ENCODE measurements at regions not wholly inside any gene's neighbourhood (a gene's known extent, or its start where the extent isn't known, plus 50 kb on each side); places are given as distances from the start of the nearest gene placed in this dataset.

DNA sequence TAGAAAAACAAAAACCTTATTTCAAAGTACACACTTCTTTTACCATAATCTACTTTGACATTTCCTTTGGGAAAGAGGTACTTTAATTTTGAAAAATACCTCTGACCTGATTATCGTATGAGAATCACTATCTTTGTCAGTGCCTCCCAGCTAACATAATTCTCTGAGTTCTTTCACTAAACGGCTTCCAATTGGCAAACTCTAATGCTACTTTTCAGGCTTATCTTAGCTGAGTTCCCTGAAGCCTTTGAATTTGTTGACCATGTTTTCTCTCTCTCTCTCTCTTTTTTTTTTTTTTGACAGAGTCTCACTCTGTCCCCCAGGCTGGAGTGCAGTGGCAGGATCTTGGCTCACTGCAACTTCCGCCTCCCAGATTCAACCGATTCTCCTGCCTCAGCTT lies 312.8 kb downstream of the ZPLD1 start:
- no peak for DNase-seq (ENCODE audit: low read depth, low spot score)

DNA sequence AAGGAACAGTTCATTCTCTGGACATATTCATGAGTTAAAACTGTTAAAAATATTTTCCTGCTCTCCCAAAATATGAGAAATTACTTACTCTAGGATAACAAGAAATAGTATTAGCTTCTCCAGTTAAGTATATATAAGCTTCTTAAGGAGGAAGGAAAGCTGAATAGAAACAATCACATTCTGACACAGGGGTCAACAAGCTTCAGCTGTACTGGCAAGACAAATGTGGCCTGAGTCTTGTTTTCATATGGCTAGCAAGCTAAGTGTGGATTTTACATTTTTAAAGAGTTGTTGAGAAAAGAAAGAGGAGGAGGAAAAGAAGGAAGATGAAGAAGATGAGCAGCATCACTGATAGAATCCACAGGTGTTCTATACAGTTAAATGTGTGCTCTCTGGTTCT lies 313.8 kb downstream of the ZPLD1 start:
- no peak for DNase-seq (ENCODE audit: low read depth, low spot score)

DNA sequence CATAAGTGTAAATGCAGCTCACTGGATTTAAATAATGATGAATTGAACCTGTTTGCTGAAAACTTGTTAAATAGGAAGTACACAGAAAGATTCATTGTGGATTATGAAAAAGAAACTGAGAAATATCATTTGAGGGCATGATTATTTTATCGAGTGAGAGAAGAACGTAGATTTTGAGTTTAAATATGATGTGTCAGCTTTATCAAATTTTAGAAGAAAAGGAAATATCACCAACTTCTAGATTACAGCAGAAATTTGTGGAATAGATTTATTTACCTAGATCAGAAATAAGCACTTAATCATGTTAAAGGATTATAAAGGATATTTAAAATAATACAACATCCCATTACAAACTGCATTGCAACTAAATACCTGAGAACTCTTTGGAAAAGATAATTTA lies 315.5 kb downstream of the ZPLD1 start:
- DNase-seq (ENCODE audit: low read depth, low spot score): no peak

DNA sequence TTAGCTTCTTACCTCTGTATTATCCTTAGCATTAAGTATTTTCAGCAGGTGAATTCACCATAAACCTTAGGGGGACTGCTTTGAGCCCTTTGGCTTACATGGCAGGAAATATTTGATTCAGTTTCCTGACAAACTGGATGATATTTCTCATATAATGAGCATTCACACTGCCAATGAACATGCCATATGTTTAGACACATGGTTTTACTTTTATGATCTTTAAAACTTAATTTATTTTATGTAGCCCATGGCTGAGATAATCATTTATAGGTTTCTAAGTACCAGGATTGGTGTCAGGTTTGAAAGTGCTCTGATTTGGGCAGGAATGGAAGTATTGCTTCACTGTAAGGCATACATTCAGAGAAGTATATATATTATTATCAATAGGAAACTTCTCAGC lies 319.1 kb downstream of the ZPLD1 start:
- DNase-seq (ENCODE audit: low read depth, low spot score): no peak

DNA sequence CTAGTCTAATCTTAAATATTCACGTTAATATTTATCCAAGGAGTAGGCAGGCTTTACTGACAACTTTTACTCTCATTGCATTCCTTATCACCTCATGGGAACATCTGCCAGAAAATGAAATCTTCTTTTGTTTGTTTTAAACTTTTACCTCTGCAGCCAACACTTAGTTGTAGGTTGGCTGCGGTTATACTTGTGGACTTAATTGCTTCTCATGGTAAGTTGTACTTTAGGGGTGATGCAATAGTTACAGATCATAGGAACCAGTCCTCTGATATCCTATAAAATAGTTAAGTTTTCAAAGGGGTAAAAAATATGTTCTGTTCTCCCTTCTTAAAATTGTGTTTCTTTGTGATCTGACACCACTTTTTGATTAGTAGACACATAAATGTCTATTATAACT lies 321.9 kb downstream of the ZPLD1 start:
- DNase-seq (ENCODE audit: low read depth, low spot score): no peak

DNA sequence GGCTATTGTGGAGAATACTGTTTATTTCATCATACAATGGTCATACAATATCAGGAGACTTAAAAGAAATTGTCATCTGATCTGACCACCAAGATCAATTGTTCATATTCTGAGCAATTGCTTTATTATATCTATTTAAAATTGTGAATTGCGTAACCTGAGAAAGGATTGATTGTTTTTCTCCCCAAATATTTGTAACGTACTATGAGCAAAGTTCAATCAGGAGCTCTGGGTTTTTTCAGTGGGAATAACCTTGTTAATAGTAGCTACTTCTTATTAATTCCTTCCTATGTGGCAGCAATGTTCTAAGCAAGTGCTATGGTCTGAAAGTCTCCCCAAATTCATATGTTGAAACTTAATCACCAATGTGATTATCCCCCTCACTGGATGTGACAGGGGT lies 323.1 kb downstream of the ZPLD1 start:
- DNase-seq (ENCODE audit: low read depth, low spot score): no peak

DNA sequence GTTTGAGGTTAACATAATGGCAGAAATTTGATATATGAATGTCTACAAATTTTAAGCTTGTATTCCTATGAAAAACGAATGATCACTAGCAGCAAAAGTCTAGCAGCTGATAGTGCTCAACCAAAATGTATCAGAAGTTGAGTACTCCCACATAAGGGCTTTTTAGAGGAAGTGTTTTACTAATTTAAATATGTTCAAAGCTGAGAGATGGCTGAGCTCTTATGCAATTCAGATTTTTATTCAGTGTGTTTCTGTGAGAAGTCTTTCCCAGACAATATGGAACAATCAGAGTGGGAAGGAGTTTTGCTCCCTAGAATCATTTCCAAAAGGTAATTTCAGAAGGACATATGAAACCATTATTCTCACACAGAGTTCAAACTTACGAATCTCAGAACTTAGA lies 327.0 kb downstream of the ZPLD1 start:
- DNase-seq (ENCODE audit: low read depth, low spot score): no peak

DNA sequence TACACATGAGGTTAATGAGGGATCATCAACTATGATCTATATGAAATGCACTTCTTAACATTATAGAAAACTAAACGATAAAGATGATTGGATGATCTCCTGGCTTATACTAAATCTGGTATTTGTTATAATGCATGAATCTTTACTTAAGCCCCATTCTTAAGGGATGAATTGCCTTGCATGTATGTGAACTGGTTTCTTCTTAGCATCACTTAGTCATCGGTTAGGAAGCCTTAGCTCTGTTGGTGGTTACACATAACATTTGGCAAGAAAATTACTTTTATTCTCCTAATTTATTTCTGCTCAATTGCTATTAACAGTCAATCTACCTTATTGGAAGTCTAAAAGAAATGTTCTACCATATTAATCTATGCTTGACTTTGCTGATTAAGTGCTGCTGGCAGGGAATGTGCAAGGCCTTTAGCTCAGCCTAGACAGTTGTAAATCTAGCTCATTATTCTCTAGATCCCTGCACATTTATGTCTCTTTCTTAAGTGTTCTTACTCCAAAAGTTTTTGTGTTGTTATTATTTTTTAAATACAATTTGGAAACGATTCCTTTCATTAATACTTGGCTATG lies 356.0 kb downstream of the ZPLD1 start:
- no peak for DNase-seq (ENCODE audit: low read depth, low spot score)

DNA sequence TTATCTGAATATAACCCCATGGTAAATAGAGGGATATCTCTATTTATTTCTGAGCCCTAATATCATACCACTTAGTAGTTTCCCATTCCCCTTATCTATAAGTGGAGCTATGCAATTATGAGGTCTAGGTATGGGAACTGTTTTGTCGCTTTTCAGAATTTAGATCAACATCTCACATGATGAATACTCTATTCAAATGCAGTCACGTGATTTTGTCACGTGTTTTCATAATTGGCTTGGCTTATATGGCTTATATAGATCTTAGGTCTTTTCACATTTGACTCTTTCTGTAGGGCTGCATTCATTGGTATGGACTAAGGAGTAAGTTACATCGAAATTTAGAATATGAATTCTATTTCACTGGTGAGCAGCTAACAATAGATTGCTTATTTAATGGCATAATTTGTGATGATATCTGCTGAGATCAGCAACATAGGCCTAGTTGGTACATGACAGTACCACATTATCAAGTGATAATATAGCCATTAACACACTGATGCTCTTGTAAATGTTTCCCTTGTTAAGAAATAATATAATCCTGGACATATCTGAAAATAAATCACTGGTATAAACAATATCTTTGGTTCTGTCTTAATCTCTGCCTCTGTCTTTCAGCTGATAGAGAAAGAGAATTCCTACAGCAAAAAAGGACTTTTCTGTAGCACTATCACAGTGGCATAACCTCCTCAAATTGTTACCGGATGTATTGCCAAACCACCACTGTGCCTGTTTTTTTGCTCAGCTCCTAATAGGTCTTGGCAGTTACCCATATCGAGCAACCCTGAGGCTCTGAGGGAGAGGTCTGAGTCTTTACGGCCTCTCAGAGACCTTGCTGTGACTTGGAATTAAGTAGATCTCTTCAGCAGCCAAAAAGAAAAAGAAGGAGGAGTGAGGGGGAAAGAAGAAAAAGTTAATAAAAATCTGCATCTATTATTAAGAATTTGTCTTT lies 357.1 kb downstream of the ZPLD1 start:
- no peak for DNase-seq (ENCODE audit: low read depth, low spot score)

DNA sequence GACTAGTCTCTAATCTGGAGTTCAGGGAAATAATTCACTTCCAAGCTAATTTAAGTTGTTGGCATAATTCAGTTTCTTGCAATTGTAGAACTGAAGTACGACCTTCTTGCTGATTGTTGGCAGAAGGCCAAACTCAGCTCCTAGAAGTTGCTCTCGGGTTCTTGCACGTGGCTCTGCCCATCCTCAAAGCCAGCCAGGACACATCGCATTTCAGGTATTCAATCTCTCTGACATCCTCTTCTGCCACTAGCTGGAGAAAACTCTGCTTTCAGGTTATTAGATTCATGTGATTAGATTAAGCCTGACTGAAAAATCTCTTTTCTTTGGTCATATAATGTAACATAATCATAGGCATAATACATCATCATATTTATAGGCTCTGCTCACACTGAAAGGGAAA lies 362.0 kb downstream of the ZPLD1 start:
- no peak for DNase-seq (ENCODE audit: low read depth, low spot score)

DNA sequence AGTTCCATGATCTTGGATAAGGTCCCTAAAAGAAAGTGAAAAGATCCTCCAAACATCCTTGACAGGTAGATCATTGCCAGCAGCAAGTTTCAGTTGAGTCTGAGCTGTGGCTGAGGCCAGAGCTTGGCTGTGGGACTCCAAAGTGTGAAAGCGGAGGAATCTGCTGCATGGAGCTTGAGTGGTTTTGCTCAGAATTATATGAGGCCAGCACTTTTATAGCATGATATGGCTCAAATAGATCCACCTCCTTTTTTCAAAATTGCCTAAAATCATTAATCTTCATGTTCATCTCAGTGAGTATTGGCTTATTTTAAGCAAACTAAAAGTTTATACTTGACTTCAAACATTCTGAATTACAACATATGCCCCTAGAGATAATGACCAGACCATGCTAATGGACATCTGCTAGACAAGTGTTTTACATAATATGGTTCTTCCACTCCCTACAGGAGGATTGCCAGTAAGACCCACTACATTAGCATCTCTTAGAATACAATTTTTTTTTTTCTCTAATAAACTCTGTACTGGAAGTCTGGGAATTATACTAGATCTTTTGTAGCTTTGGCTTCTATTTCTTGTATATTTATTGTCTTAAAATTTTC lies 368.1 kb downstream of the ZPLD1 start:
- no peak for DNase-seq (ENCODE audit: low read depth, low spot score)

DNA sequence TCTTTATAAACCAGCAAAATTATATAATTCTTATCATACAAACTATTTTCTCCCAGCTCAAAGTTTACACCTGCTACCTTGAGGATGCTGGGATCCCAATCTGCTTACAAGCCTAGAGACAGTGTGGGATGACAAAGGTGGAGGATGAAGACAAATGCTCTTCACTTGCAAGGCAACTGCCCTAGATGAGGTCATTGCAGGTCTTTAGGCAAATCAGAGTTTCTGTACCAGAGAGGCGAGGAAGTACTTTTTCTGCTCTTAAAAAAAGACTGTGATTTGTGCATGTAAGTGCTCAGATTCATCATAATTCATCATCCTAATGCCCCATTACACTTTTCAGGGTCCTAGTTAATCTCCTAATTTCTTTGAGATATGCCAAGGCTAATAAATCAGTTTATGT lies 376.1 kb downstream of the ZPLD1 start:
- DNase-seq (ENCODE audit: low read depth, low spot score): no peak

DNA sequence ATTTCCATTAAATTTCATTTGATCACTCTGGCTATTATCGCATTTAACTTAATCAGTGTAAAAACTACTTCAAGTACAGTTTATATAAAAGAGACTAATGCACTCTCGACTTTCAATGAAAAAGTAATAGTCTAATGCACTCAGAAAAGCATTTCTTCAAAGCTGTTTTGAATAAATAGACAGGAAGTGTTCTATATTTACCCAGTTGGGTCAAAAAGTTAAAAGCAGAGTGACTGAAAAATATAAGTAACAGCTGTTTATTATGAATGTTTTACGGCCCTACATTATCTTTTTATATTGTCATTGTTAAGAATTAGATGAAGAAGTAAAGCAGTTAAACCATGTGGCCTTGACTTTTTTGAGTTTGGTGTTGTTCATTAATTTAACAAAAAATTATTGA lies 391.8 kb downstream of the ZPLD1 start:
- no peak for DNase-seq (ENCODE audit: low read depth, low spot score)

DNA sequence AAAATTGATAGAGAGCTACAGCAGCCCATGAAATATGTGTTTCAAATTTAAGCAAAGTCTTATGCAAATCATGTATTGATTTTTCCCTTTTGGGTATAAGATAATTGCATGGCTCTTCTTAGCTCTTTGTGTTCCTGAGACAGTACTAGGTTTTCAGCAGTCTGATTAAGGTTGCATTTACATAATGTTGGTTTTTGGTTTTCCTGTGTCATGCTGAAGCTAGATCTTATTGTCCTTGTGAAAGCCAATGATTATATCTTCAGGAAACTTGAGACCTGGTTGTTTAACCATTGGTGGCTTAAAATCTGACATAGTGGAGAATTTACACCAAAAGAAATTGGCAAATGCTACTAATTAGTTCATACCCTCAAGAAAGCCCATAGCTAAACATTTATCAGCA lies 392.6 kb downstream of the ZPLD1 start:
- no peak for DNase-seq (ENCODE audit: low read depth, low spot score)

DNA sequence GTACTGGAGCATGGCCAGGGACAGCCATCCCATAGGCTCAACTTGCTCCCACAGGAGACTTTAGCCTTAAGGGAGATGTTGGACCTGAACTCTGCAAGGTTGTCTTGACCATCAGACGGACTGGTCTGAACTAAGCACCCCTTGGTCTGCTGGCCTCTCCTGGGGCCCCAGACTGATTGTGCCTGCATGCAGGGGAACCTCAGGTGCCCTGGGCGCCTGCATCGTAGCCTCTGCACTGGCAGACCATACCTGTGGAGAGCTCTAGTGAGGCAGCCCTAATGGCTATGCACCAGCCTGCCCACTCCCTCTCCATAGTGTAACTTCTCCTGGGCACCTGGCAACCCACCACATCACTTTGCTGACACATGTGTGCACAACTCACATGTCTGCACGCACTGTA lies 395.6 kb downstream of the ZPLD1 start:
- DNase-seq (ENCODE audit: low read depth, low spot score): no peak

DNA sequence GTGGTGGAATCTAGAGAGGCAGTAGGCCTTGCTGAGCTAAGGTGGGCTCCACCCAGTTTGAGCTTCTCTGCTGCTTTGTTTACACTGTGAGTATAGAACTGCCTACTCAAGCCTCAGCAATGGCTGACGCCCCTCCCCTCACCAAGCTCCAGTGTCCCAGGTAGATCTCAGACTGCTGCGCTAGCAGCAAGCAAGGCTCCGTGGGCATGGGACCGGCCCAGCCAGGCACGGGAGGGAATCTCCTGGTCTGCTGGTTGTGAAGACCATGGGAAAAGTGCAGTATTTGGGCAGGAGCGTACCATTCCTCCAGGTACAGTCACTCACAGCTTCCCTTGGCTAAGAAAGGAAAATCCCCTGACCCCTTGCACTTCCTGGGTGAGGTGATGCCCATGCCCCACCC lies 407.1 kb downstream of the ZPLD1 start:
- DNase-seq (ENCODE audit: low read depth, low spot score): no peak

DNA sequence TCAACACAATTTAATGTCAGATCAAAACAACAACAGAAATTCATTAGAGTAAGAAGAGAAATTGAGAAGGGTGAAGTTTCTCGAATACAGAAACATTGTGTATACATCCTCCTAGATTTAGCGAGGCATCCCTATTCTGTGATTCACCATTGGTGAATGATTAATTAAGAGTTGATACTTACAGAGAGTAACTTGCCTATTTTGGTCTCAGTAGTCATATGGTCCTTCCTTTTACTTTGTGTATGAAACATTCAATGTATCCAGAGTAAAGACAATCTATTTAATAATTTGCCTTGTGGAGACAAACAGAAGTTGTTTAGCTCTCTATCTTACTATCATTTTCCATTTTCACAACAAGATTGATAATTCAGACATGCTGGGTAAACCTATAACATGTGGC lies 432.0 kb downstream of the ZPLD1 start:
- no peak for DNase-seq (ENCODE audit: low read depth, low spot score)

DNA sequence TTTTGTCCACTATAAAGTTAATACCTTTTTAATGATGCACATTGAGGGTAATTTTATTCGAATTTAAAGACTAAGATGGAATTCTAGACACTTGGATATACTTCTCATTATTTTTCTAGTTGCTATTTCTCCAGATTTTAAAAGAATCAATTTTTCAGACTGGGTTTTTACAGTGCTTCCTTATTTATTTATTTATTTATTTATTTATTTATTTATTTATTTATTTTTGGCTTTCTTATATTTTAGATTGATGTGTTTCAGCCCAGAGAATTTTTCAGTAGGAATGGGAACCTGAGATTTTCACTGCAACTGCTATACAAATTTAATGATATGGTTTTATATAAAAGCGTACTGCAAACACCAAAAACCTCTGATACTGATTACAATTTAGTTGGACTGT lies 448.7 kb downstream of the ZPLD1 start:
- no peak for DNase-seq (ENCODE audit: low read depth, low spot score)

DNA sequence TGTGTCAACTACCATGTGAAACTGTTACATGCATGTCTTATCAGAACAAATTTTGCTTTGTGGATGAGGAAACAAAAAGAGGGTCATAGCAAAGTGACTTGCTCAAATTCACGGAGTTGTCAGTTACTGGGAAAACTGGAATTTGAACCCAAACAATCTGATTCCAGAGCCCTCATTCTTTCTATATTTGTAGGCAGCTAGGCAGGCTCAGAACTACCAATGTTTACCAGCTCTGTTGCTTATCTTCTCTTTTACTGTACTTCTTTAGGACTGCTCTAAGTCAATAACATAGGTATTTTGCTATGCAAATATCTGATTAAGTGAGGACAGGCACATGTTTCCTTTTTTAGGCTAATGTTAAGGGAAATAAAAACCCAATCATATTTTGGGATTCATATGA lies 450.5 kb downstream of the ZPLD1 start:
- no peak for DNase-seq (ENCODE audit: low read depth, low spot score)

DNA sequence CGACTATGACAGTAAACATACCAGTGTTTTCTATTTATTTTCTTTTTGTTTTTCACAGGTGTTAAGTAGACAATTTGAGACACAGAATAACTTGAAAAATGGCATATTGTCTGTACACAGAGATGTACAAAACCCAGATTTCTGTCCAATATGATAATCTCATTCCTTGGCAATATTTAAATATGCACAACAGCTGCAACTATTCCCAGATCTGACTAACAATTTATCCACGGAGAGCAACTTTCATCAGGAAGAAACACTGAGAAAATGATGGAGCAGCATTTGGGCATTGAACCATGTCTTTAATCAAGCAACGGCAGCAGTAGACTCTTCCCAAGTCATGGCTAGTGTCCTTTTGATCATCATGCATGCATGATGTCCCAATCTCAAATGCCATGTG lies 452.6 kb downstream of the ZPLD1 start:
- no peak for DNase-seq (ENCODE audit: low read depth, low spot score)

DNA sequence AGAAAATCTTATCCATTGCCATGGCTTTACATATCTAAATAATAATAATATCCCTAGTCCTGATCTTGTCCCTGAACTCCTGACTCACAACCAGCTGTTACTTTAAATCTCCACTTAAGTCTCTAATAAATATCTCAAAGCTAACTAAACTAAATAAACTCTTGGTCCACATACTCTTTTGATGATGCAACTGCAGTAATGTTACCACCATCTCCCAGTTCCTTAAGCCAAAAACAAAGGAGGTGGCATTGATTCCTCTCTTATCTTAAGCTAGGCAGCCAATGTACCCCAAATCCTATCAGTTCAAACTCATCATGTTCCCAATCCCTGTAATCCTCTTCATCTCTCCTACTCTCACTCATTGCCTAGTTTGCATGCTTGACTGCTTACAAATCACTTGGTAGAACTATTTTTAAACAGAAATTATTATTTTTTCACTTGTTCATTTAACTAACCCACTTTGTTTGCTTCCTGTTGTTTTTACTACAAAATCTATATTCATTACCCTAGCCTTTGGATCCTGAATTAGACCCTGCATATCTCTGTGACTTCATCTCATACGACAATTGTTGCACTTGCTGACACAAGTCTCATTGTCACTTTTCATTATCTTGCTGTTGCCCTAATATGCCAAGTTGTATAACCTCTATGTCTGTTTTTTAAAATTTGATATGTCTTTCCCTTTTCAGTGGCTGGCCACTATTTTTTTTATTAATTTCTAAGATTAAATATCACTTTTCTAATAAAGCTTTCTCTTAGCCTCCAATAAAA lies 462.2 kb downstream of the ZPLD1 start:
- no peak for DNase-seq (ENCODE audit: low read depth, low spot score)

DNA sequence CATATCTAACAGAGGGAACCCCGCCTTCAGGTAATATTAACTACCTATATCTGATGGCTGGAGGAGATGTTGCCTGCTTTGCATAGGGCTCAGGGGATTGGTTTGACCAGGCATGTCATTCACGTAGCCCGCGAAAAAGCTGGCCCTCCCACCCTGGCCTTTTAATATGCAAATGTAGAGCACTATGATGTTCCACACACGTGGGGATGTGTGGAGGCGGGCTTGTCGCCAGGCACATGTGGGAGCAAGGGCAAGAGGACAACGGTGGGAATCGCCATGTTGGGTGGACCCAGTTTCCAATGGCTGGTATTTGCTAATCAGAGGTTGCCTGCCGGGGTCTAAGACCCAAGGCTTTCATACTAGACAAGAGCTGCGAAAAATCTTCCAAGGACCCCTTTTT lies 469.8 kb downstream of the ZPLD1 start:
- no peak for DNase-seq (ENCODE audit: low read depth, low spot score)
